ENCODE measurements at regions not wholly inside any gene's neighbourhood (a gene's known extent, or its start where the extent isn't known, plus 50 kb on each side); places are given as distances from the start of the nearest gene placed in this dataset.

DNA sequence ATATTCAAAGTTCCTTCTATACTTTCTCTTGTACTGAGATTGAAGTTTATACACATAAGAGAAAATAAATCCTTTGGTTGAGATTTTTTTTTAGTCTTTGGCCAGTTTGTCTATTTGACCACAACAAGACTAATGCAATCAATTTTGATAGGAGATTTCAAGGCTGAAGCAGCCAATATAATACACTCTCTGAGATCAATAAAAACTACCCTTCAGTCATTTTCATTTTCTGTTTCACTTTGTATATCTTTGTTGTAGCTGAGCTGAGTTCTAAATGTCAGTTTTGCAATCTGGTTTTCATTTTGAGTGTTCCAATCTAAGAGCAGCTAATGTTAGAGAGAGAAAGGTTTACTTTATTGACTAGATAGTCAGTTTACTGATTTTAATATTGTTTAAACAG lies 623.8 kb upstream of the ROBO1 start:
- no peak for TF ChIP-seq ZFX (IDR thresholded peaks at IDR 0.05)
- TF ChIP-seq, protein P1, sequence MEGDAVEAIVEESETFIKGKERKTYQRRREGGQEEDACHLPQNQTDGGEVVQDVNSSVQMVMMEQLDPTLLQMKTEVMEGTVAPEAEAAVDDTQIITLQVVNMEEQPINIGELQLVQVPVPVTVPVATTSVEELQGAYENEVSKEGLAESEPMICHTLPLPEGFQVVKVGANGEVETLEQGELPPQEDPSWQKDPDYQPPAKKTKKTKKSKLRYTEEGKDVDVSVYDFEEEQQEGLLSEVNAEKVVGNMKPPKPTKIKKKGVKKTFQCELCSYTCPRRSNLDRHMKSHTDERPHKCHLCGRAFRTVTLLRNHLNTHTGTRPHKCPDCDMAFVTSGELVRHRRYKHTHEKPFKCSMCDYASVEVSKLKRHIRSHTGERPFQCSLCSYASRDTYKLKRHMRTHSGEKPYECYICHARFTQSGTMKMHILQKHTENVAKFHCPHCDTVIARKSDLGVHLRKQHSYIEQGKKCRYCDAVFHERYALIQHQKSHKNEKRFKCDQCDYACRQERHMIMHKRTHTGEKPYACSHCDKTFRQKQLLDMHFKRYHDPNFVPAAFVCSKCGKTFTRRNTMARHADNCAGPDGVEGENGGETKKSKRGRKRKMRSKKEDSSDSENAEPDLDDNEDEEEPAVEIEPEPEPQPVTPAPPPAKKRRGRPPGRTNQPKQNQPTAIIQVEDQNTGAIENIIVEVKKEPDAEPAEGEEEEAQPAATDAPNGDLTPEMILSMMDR (conservative IDR thresholded peaks at IDR 0.05): no peak
- no peak overlapping the region for H3K27ac ChIP-seq

DNA sequence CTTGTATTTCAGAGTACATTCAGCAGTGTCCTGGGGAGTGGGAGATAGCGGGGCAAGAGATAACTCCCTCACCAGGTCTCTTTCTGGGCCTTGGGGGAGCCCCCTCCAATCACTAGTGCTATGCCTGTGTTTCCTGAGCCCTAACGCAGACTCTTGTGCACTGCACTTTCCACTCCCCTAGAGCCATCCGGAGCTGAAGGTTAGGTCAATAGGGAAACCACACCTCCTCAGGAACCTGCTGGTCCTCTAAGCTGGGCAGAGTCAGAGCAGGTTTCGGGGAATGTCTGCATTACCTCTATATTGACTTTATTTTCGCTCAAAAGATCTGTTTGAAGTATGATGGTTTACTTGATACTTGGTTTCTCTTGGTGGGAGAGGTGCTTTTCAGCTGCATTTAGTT lies 617.0 kb upstream of the ROBO1 start:
- TF ChIP-seq, protein P1 (conservative IDR thresholded peaks at IDR 0.05): no peak
- no peak for TF ChIP-seq ZFX (IDR thresholded peaks at IDR 0.05)
- no peak overlapping the region for H3K27ac ChIP-seq

GRCh38 chr3:80374423-80374822 lies 606.6 kb upstream of the ROBO1 start:
- no peak overlapping the region for H3K27ac ChIP-seq
- TF ChIP-seq ZFX (IDR thresholded peaks at IDR 0.05): no peak
- TF ChIP-seq, protein P1 (conservative IDR thresholded peaks at IDR 0.05): no peak

GRCh38 chr3:80368616-80369015 lies 600.8 kb upstream of the ROBO1 start:
- TF ChIP-seq ZFX (IDR thresholded peaks at IDR 0.05): no peak
- TF ChIP-seq, protein P1 (conservative IDR thresholded peaks at IDR 0.05): no peak
- no peak overlapping the region for H3K27ac ChIP-seq

DNA sequence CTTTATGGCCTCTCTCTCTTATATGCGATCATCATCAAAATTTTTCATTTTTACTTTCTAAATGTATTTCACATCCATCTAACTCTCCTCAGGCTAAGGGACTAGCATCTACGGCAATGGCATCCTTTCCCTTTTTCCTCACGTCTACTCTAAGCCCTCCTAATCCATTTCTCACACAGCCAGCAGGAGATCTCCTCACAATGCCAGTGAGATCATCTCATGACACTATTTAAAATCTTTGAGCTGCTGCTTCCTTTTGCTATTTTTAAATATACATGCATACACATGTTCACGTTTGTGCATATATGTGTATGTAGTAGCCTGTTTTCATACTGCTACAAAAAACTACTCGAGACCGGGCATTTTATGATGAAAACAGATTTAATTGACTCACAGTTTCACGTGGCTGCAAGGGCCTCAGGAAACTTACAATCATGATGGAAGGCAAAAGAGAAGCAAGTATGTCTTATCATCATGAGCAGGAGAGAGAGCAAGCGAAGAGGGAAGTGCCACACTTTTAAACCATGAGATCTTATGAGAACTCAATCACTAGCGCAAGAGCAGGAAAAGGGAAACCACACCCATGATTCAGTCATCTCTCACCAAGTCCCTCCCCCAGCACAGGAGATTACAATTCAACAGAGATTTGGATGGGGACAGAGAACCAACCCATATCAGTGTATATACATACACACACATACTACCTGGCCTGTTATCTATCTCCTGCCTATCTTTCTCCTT lies 599.2 kb upstream of the ROBO1 start:
- TF ChIP-seq, protein P1 (conservative IDR thresholded peaks at IDR 0.05): no peak
- TF ChIP-seq ZFX (IDR thresholded peaks at IDR 0.05): no peak
- H3K27ac ChIP-seq: no peak overlapping the region

GRCh38 chr3:80357761-80358160 lies 590.0 kb upstream of the ROBO1 start:
- TF ChIP-seq, protein P1 (conservative IDR thresholded peaks at IDR 0.05): no peak
- TF ChIP-seq ZFX (IDR thresholded peaks at IDR 0.05): no peak
- no peak overlapping the region for H3K27ac ChIP-seq

- TF ChIP-seq, protein P1 (conservative IDR thresholded peaks at IDR 0.05): no peak
- no peak for TF ChIP-seq ZFX (IDR thresholded peaks at IDR 0.05)
- no peak overlapping the region for H3K27ac ChIP-seq
Measured at GRCh38 chr3:80355144-80355543, 587.3 kb upstream of the ROBO1 start.
